NB4 (cell line): ENCODE measurements at regions not wholly inside any gene's neighbourhood (a gene's known extent, or its start where the extent isn't known, plus 50 kb on each side); places are given as distances from the start of the nearest gene placed in this dataset.

Source experiments
- CTCF ChIP-seq: IDR thresholded peaks from one replicate; pipeline ENCODE4 v1.5.1; 2012; ENCODE audit warnings: low read depth, low read length
- POLR2A ChIP-seq: IDR thresholded peaks from 2 replicates; pipeline ENCODE4 v1.6.1; 2011; ENCODE audit warnings: mild to moderate bottlenecking; ENCODE audit not compliant: insufficient read length; ENCODE audit errors: extremely low read depth

GRCh38 chr18:66971960-66972359, 368.1 kb upstream of the CDH19 start:
- TF ChIP-seq CTCF (no peak), POLR2A (no peak)
